ENCODE measurements at regions not wholly inside any gene's neighbourhood (a gene's known extent, or its start where the extent isn't known, plus 50 kb on each side); places are given as distances from the start of the nearest gene placed in this dataset.
A peak's percentile ranks its signal among the peaks of the same experiment; 100 is the strongest.
"Not testable (repeated sequence)": the region's sequence is repeated elsewhere in the genome, so short reads cannot be mapped to it uniquely, and the experiment has no call there.

DNA sequence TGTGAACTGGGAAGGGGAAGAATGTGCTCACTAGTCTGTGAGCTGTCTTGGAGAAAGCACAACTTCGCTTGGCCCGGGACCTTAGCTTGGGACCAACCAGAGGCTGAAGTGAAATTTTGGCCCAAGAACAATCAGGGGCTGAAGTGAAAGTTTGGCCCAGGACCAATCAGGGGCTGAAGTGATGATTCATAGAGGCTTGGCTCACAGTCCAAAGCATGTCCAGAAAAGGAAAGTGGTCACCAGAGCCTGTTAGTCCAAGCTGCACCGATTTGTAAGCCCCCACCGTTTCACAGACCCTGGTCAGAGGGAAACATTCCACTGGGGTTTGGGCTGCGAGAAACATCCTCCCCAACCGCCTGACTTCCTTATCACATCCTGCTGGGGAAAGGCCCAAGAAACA lies 763.3 kb downstream of the SPATA31A7 start:
- DNase-seq (ENCODE audit: low read depth, low spot score); CTCF ChIA-PET; POLR2A ChIA-PET; H3K9me3 ChIP-seq (replicated peaks; ENCODE audit: control insufficient read depth, insufficient read depth, low read length); H3K4me1 ChIP-seq (ENCODE audit: control insufficient read depth, insufficient read depth, low read length); FAIRE-seq; BruUV-seq (replicated peaks); H3K79me2 ChIP-seq (ENCODE audit: control insufficient read depth, insufficient read depth, low read length); ATAC-seq; SMC1A ChIA-PET (ENCODE audit: uncharacterized antibody, unreplicated experiment); H4K20me1 ChIP-seq (ENCODE audit: control insufficient read depth, insufficient read depth); H3K9ac ChIP-seq (ENCODE audit: control insufficient read depth, insufficient read depth, low read length); RAD21 ChIA-PET (ENCODE audit: unreplicated experiment); H3K27ac ChIP-seq (ENCODE audit: control insufficient read depth, insufficient read depth); H2AFZ ChIP-seq (ENCODE audit: control insufficient read depth, low read depth, low read length); in situ Hi-C loops (cut with MboI); H3K4me3 ChIP-seq; intact Hi-C loops (cut with micrococcal nuclease; ENCODE audit: unreplicated experiment); H3K27me3 ChIP-seq (replicated peaks in 1 of 2; ENCODE audit: control insufficient read depth in 2 of 2, insufficient read depth in 2 of 2, low read length in 1 of 2); H3K4me2 ChIP-seq (ENCODE audit: control insufficient read depth, insufficient read depth); H3K36me3 ChIP-seq (ENCODE audit: control insufficient read depth in 2 of 2, insufficient read depth in 2 of 2, low read length in 1 of 2): not testable (repeated sequence)
- WGBS (ENCODE audit: insufficient coverage, insufficient replicate concordance, low lambda C conversion rate, missing lambda C conversion rate): 40% methylated on average over 2 of the region's 6 CpGs

DNA sequence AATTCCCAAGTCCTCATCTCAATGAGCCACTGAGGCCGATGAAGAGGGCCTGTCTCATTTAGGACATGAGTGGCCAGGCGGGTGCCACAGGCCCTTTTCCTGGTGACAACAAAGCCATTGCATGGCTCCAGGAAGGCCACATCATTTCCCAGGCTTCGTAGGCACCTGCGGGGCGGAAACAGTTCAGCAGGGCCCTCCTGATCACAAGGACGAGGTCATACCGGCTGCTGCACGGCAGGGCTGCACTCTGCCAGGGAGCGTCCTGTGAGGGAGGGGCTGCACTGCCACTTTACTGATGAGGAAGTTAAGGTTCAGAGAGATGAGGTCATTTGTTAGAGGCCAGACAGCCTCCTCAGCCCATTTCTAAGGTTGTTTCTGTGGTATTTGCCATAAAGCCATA lies 781.8 kb downstream of the SPATA31A7 start:
- WGBS (ENCODE audit: insufficient coverage, insufficient replicate concordance, low lambda C conversion rate, missing lambda C conversion rate): 71% methylated on average over 7 of the region's 9 CpGs
- ATAC-seq; BruUV-seq (replicated peaks); H2AFZ ChIP-seq (ENCODE audit: control insufficient read depth, low read depth, low read length); FAIRE-seq; RAD21 ChIA-PET (ENCODE audit: unreplicated experiment); intact Hi-C loops (cut with micrococcal nuclease; ENCODE audit: unreplicated experiment); H3K4me2 ChIP-seq (ENCODE audit: control insufficient read depth, insufficient read depth); SMC1A ChIA-PET (ENCODE audit: uncharacterized antibody, unreplicated experiment); CTCF ChIA-PET; H3K9me3 ChIP-seq (replicated peaks; ENCODE audit: control insufficient read depth, insufficient read depth, low read length); H3K4me3 ChIP-seq; H3K79me2 ChIP-seq (ENCODE audit: control insufficient read depth, insufficient read depth, low read length); H3K27me3 ChIP-seq (replicated peaks in 1 of 2; ENCODE audit: control insufficient read depth in 2 of 2, insufficient read depth in 2 of 2, low read length in 1 of 2); POLR2A ChIA-PET; DNase-seq (ENCODE audit: low read depth, low spot score); H3K27ac ChIP-seq (ENCODE audit: control insufficient read depth, insufficient read depth); H3K9ac ChIP-seq (ENCODE audit: control insufficient read depth, insufficient read depth, low read length); H3K4me1 ChIP-seq (ENCODE audit: control insufficient read depth, insufficient read depth, low read length); H4K20me1 ChIP-seq (ENCODE audit: control insufficient read depth, insufficient read depth); in situ Hi-C loops (cut with MboI); H3K36me3 ChIP-seq (ENCODE audit: control insufficient read depth in 2 of 2, insufficient read depth in 2 of 2, low read length in 1 of 2): not testable (repeated sequence)

DNA sequence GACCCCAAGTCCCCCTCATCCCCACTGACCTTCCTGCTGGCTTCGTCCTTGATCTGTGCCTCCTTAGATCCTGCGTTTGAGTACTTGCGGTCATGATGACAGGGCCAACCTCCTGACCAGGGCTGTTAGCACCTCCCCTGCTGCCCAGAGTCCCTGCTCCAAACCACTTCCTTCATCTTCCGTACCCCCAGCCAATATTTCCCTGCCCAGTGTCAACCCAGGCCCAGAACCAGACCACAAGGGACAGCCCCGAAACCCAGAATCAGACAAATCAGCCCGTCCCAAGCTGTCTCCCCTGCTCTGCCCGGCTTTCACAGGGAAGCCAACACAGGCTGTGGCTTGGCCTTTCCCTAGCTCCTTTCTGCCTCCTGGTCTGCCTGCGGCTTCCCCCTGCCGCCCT lies 784.7 kb downstream of the SPATA31A7 start:
- CTCF ChIA-PET; H3K4me2 ChIP-seq (ENCODE audit: control insufficient read depth, insufficient read depth); SMC1A ChIA-PET (ENCODE audit: uncharacterized antibody, unreplicated experiment); in situ Hi-C loops (cut with MboI); H2AFZ ChIP-seq (ENCODE audit: control insufficient read depth, low read depth, low read length); H3K9ac ChIP-seq (ENCODE audit: control insufficient read depth, insufficient read depth, low read length); H3K4me1 ChIP-seq (ENCODE audit: control insufficient read depth, insufficient read depth, low read length); FAIRE-seq; H4K20me1 ChIP-seq (ENCODE audit: control insufficient read depth, insufficient read depth); DNase-seq (ENCODE audit: low read depth, low spot score); intact Hi-C loops (cut with micrococcal nuclease; ENCODE audit: unreplicated experiment); H3K4me3 ChIP-seq; H3K27ac ChIP-seq (ENCODE audit: control insufficient read depth, insufficient read depth); H3K27me3 ChIP-seq (replicated peaks in 1 of 2; ENCODE audit: control insufficient read depth in 2 of 2, insufficient read depth in 2 of 2, low read length in 1 of 2); H3K79me2 ChIP-seq (ENCODE audit: control insufficient read depth, insufficient read depth, low read length); RAD21 ChIA-PET (ENCODE audit: unreplicated experiment); H3K9me3 ChIP-seq (replicated peaks; ENCODE audit: control insufficient read depth, insufficient read depth, low read length); POLR2A ChIA-PET; H3K36me3 ChIP-seq (ENCODE audit: control insufficient read depth in 2 of 2, insufficient read depth in 2 of 2, low read length in 1 of 2); ATAC-seq; BruUV-seq (replicated peaks): not testable (repeated sequence)
- 23% methylated on average over 3 of the region's 9 CpGs for WGBS (ENCODE audit: insufficient coverage, insufficient replicate concordance, low lambda C conversion rate, missing lambda C conversion rate)

DNA sequence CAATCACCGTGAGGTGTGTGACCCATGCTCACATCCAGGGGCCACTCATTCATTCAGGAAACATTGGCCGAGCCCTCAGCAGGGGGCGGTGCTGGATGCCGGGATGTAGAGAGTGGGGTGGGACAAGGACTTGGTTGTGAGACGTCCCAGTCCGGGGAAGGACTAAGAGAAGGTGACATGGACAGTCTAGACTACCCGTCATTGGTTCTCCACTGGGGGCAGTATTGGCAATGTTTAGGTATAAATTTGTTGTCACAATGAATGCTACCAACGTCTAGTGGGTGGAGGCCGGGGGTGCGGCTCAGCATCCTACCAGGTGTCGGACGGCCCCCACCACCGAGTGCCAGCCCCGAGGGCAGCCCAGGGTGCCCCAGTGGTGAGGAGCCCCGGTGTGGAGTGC lies 786.5 kb downstream of the SPATA31A7 start:
- H3K9ac ChIP-seq (ENCODE audit: control insufficient read depth, insufficient read depth, low read length); FAIRE-seq; RAD21 ChIA-PET (ENCODE audit: unreplicated experiment): not testable (repeated sequence)

More for the DNA sequence above, 786.5 kb downstream of the SPATA31A7 start:
- DNase-seq (ENCODE audit: low read depth, low spot score); H3K4me1 ChIP-seq (ENCODE audit: control insufficient read depth, insufficient read depth, low read length); H3K9me3 ChIP-seq (replicated peaks; ENCODE audit: control insufficient read depth, insufficient read depth, low read length); H3K27ac ChIP-seq (ENCODE audit: control insufficient read depth, insufficient read depth); H3K4me2 ChIP-seq (ENCODE audit: control insufficient read depth, insufficient read depth); SMC1A ChIA-PET (ENCODE audit: uncharacterized antibody, unreplicated experiment); CTCF ChIA-PET; POLR2A ChIA-PET; H3K79me2 ChIP-seq (ENCODE audit: control insufficient read depth, insufficient read depth, low read length); in situ Hi-C loops (cut with MboI); H3K4me3 ChIP-seq; H3K27me3 ChIP-seq (replicated peaks in 1 of 2; ENCODE audit: control insufficient read depth in 2 of 2, insufficient read depth in 2 of 2, low read length in 1 of 2); H4K20me1 ChIP-seq (ENCODE audit: control insufficient read depth, insufficient read depth); BruUV-seq (replicated peaks); H3K36me3 ChIP-seq (ENCODE audit: control insufficient read depth in 2 of 2, insufficient read depth in 2 of 2, low read length in 1 of 2); intact Hi-C loops (cut with micrococcal nuclease; ENCODE audit: unreplicated experiment); H2AFZ ChIP-seq (ENCODE audit: control insufficient read depth, low read depth, low read length): not testable (repeated sequence)
- peak; percentile 68; the same call in 2 of the 3 replicates for ATAC-seq
- WGBS (ENCODE audit: insufficient coverage, insufficient replicate concordance, low lambda C conversion rate, missing lambda C conversion rate): 60% methylated on average over 2 of the region's 15 CpGs

Data from GM12878 (cell line).